ENCODE measurements at regions not wholly inside any gene's neighbourhood (a gene's known extent, or its start where the extent isn't known, plus 50 kb on each side); places are given as distances from the start of the nearest gene placed in this dataset.

- ATAC-seq (no peak), DNase-seq (no peak)
- ChIA-PET CTCF (no interaction called here), POLR2A (no interaction called here)
- no peaks in the 10 kb centered on the region for H3K36me3 Mint-ChIP-seq (ENCODE audit: low read depth)
- H3K4me3 Mint-ChIP-seq, result no peak overlapping the region
- intact Hi-C loops (cut with micrococcal nuclease), result no loop called here
- H3K9me3 Mint-ChIP-seq, result peaks cover 2% of the 10 kb centered on the region
- no peaks in the 10 kb centered on the region for H3K4me1 Mint-ChIP-seq (ENCODE audit: low read depth)
- no peaks in the 10 kb centered on the region for H3K27me3 Mint-ChIP-seq
- no peak for TF ChIP-seq CTCF (IDR thresholded peaks at IDR 0.05)
- H3K27ac Mint-ChIP-seq, result no peak overlapping the region
Measured at GRCh38 chr18:25446972-25447371, 95.0 kb upstream of the ZNF521 start.

- Mint-ChIP-seq H3K4me3 (no peak overlapping the region), H3K27ac (no peak overlapping the region), H3K4me1 (ENCODE audit: low read depth) (no peaks in the 10 kb centered on the region), H3K27me3 (no peaks in the 10 kb centered on the region), H3K9me3 (peaks cover 2% of the 10 kb centered on the region), H3K36me3 (ENCODE audit: low read depth) (no peaks in the 10 kb centered on the region)
- ChIA-PET POLR2A (no interaction called here), CTCF (no interaction called here)
- intact Hi-C loops (cut with micrococcal nuclease), result no loop called here
- DNase-seq (no peak), ATAC-seq (no peak)
- TF ChIP-seq CTCF (IDR thresholded peaks at IDR 0.05), result no peak
Measured at GRCh38 chr18:25445430-25445829, 93.5 kb upstream of the ZNF521 start.

- POLR2A ChIA-PET, result no interaction called here
- H3K4me3 Mint-ChIP-seq, result no peak overlapping the region
Measured at GRCh38 chr18:25443776-25444175, 91.8 kb upstream of the ZNF521 start.

GRCh38 chr18:25435149-25435782 lies 83.3 kb upstream of the ZNF521 start:
- TF ChIP-seq CTCF (IDR thresholded peaks at IDR 0.05), result no peak
- no peak overlapping the region for H3K4me3 Mint-ChIP-seq
- DNase-seq, result no peak
- H3K27me3 Mint-ChIP-seq, result no peaks in the 10 kb centered on the region
- ATAC-seq, result no peak
- ChIA-PET CTCF (no interaction called here), POLR2A (no interaction called here)
- H3K4me1 Mint-ChIP-seq (ENCODE audit: low read depth), result no peaks in the 10 kb centered on the region
- intact Hi-C loops (cut with micrococcal nuclease), result no loop called here
- H3K9me3 Mint-ChIP-seq, result no peaks in the 10 kb centered on the region
- H3K27ac Mint-ChIP-seq, result no peak overlapping the region
- H3K36me3 Mint-ChIP-seq (ENCODE audit: low read depth), result no peaks in the 10 kb centered on the region

More at GRCh38 chr18:25443776-25444175, 91.8 kb upstream of the ZNF521 start:
- intact Hi-C loops (cut with micrococcal nuclease), result no loop called here
- no peak for ATAC-seq
- no peak for TF ChIP-seq CTCF (IDR thresholded peaks at IDR 0.05)
- H3K36me3 Mint-ChIP-seq (ENCODE audit: low read depth), result no peaks in the 10 kb centered on the region
- H3K9me3 Mint-ChIP-seq, result no peaks in the 10 kb centered on the region
- H3K4me1 Mint-ChIP-seq (ENCODE audit: low read depth), result no peaks in the 10 kb centered on the region
- H3K27ac Mint-ChIP-seq, result no peak overlapping the region
- no peaks in the 10 kb centered on the region for H3K27me3 Mint-ChIP-seq
- no peak for DNase-seq
- CTCF ChIA-PET, result no interaction called here

- TF ChIP-seq CTCF (IDR thresholded peaks at IDR 0.05), result no peak
- no peaks in the 10 kb centered on the region for H3K36me3 Mint-ChIP-seq (ENCODE audit: low read depth)
- ATAC-seq (no peak), DNase-seq (no peak)
- POLR2A ChIA-PET, result no interaction called here
- no peaks in the 10 kb centered on the region for H3K9me3 Mint-ChIP-seq
- H3K4me1 Mint-ChIP-seq (ENCODE audit: low read depth), result no peaks in the 10 kb centered on the region
- no peaks in the 10 kb centered on the region for H3K27me3 Mint-ChIP-seq
- no peak overlapping the region for H3K4me3 Mint-ChIP-seq
- no peak overlapping the region for H3K27ac Mint-ChIP-seq
- intact Hi-C loops (cut with micrococcal nuclease), result no loop called here
- CTCF ChIA-PET, result no interaction called here
Measured at GRCh38 chr18:25434745-25435144, 82.8 kb upstream of the ZNF521 start.
